ENCODE measurements at regions not wholly inside any gene's neighbourhood (a gene's known extent, or its start where the extent isn't known, plus 50 kb on each side); places are given as distances from the start of the nearest gene placed in this dataset. TPM values are rescaled to one million over a fixed set of nuclear protein-coding genes. Genes with fewer than 3 reads are reported as not detected.

DNA sequence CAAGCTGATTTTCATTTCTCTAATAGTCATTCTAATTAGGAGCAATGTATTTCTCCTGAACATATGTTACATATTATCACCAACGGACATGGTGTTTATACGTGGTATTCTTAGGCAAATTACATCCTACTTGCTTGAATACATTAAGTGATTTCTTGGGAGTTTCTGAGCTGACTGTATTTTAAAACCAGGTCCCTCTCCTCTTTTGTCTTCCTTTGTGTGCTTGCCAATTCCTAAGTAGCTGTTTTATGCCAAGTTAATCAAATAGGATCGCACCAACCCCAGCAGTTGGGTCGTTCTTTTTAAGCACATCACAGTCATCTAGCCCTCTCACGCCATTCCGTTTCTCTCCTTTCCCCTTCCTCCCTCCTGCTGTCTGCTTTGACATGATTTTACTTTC, 75.4 kb upstream of the MAP2 start:
- H3K36me3 ChIP-seq (ENCODE audit: insufficient read depth, low read length), result no peaks in the 10 kb centered on the region
- no peaks in the 10 kb centered on the region for H3K27me3 ChIP-seq (ENCODE audit: control insufficient read depth, insufficient read depth, low read length)
- no peak overlapping the region for H3K4me3 ChIP-seq (ENCODE audit: low read length)

GRCh38 chr2:209351636-209352035, 72.2 kb upstream of the MAP2 start:
- Histone ChIP-seq H3K4me2 (ENCODE audit: low read length) (no peak overlapping the region), H3K4me3 (ENCODE audit: low read length) (no peak overlapping the region), H3K27me3 (ENCODE audit: control insufficient read depth, insufficient read depth, low read length) (no peaks in the 10 kb centered on the region), H3K36me3 (ENCODE audit: insufficient read depth, low read length) (no peaks in the 10 kb centered on the region), H3K9ac (ENCODE audit: low read depth, low read length) (no peak overlapping the region), H3K4me1 (ENCODE audit: control insufficient read depth, insufficient read depth, low read length) (no peaks in the 10 kb centered on the region), H3K9me3 (replicated peaks; ENCODE audit: low read length) (no peaks in the 10 kb centered on the region)

More for the DNA sequence above, 75.4 kb upstream of the MAP2 start:
- Histone ChIP-seq H3K4me1 (ENCODE audit: control insufficient read depth, insufficient read depth, low read length) (no peaks in the 10 kb centered on the region), H3K9ac (ENCODE audit: low read depth, low read length) (no peak overlapping the region), H3K4me2 (ENCODE audit: low read length) (no peak overlapping the region), H3K9me3 (replicated peaks; ENCODE audit: low read length) (no peaks in the 10 kb centered on the region)

GRCh38 chr2:209358992-209359391, 64.9 kb upstream of the MAP2 start:
- Histone ChIP-seq H3K4me2 (ENCODE audit: low read length) (no peak overlapping the region), H3K9me3 (replicated peaks; ENCODE audit: low read length) (no peaks in the 10 kb centered on the region), H3K4me3 (ENCODE audit: low read length) (no peak overlapping the region), H3K4me1 (ENCODE audit: control insufficient read depth, insufficient read depth, low read length) (no peaks in the 10 kb centered on the region), H3K36me3 (ENCODE audit: insufficient read depth, low read length) (no peaks in the 10 kb centered on the region), H3K27me3 (ENCODE audit: control insufficient read depth, insufficient read depth, low read length) (no peaks in the 10 kb centered on the region), H3K9ac (ENCODE audit: low read depth, low read length) (no peak overlapping the region)

- H3K4me2 ChIP-seq (ENCODE audit: low read length), result no peak overlapping the region
- peaks cover 25% of the 10 kb centered on the region for H3K4me1 ChIP-seq (ENCODE audit: control insufficient read depth, insufficient read depth, low read length)
- no peaks in the 10 kb centered on the region for H3K27me3 ChIP-seq (ENCODE audit: control insufficient read depth, insufficient read depth, low read length)
- H3K9me3 ChIP-seq (replicated peaks; ENCODE audit: low read length), result no peaks in the 10 kb centered on the region
- no peaks in the 10 kb centered on the region for H3K36me3 ChIP-seq (ENCODE audit: insufficient read depth, low read length)
- H3K4me3 ChIP-seq (ENCODE audit: low read length), result no peak overlapping the region
- no peak overlapping the region for H3K9ac ChIP-seq (ENCODE audit: low read depth, low read length)
Measured at GRCh38 chr2:209367075-209367747, 56.6 kb upstream of the MAP2 start.

- Histone ChIP-seq H3K9me3 (replicated peaks; ENCODE audit: low read length) (no peaks in the 10 kb centered on the region), H3K9ac (ENCODE audit: low read depth, low read length) (no peak overlapping the region), H3K27me3 (ENCODE audit: control insufficient read depth, insufficient read depth, low read length) (no peaks in the 10 kb centered on the region), H3K4me3 (ENCODE audit: low read length) (no peak overlapping the region), H3K36me3 (ENCODE audit: insufficient read depth, low read length) (no peaks in the 10 kb centered on the region), H3K4me1 (ENCODE audit: control insufficient read depth, insufficient read depth, low read length) (peaks cover 25% of the 10 kb centered on the region), H3K4me2 (ENCODE audit: low read length) (peak overlapping the region; percentile 64)
Measured at GRCh38 chr2:209368406-209368805, 55.4 kb upstream of the MAP2 start.

DNA sequence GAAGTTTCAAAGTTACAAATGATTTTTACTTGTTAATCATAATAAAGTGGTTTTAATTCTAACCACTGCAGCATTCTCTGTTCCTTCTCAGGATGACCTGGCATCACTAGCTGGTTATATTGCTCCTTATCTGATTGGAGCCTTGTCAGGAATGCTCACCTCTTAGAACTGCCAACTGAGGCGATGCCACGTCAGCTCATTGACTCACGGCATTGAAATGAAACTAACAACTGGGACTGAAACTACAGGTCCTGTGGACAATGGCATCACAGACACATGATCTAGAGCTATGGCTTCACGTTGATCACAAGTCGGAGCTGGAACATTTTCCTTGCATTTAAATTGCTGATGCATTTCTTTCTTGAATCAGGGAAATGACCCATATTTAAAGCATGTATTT, 54.9 kb upstream of the MAP2 start:
- Histone ChIP-seq H3K4me3 (ENCODE audit: low read length) (no peak overlapping the region), H3K4me1 (ENCODE audit: control insufficient read depth, insufficient read depth, low read length) (peaks cover 25% of the 10 kb centered on the region), H3K36me3 (ENCODE audit: insufficient read depth, low read length) (no peaks in the 10 kb centered on the region), H3K4me2 (ENCODE audit: low read length) (peak overlapping the region; percentile 64), H3K9ac (ENCODE audit: low read depth, low read length) (no peak overlapping the region), H3K27me3 (ENCODE audit: control insufficient read depth, insufficient read depth, low read length) (no peaks in the 10 kb centered on the region), H3K9me3 (replicated peaks; ENCODE audit: low read length) (no peaks in the 10 kb centered on the region)

- H3K36me3 ChIP-seq (ENCODE audit: insufficient read depth, low read length), result no peaks in the 10 kb centered on the region
- no peaks in the 10 kb centered on the region for H3K27me3 ChIP-seq (ENCODE audit: control insufficient read depth, insufficient read depth, low read length)
Measured at GRCh38 chr2:209369656-209370055, 54.2 kb upstream of the MAP2 start.

GRCh38 chr2:209371407-209371806, 52.4 kb upstream of the MAP2 start:
- H3K9ac ChIP-seq (ENCODE audit: low read depth, low read length), result no peak overlapping the region
- H3K9me3 ChIP-seq (replicated peaks; ENCODE audit: low read length), result peaks cover 11% of the 10 kb centered on the region
- no peak overlapping the region for H3K4me3 ChIP-seq (ENCODE audit: low read length)
- peaks cover 25% of the 10 kb centered on the region for H3K4me1 ChIP-seq (ENCODE audit: control insufficient read depth, insufficient read depth, low read length)
- H3K27me3 ChIP-seq (ENCODE audit: control insufficient read depth, insufficient read depth, low read length), result no peaks in the 10 kb centered on the region
- H3K36me3 ChIP-seq (ENCODE audit: insufficient read depth, low read length), result no peaks in the 10 kb centered on the region
- H3K4me2 ChIP-seq (ENCODE audit: low read length), result no peak overlapping the region

More at GRCh38 chr2:209369656-209370055, 54.2 kb upstream of the MAP2 start:
- H3K9me3 ChIP-seq (replicated peaks; ENCODE audit: low read length), result no peaks in the 10 kb centered on the region
- H3K4me3 ChIP-seq (ENCODE audit: low read length), result no peak overlapping the region
- H3K9ac ChIP-seq (ENCODE audit: low read depth, low read length), result no peak overlapping the region
- peaks cover 25% of the 10 kb centered on the region for H3K4me1 ChIP-seq (ENCODE audit: control insufficient read depth, insufficient read depth, low read length)
- peak overlapping the region; percentile 64 for H3K4me2 ChIP-seq (ENCODE audit: low read length)

Small RNAs in the stretch of these regions (small RNA-seq; reads per million reads assigned to genes)
- not detected for gene RNA5SP117

Data from skeletal muscle satellite cell (primary cell).